GM12878 (cell line): ENCODE measurements at regions not wholly inside any gene's neighbourhood (a gene's known extent, or its start where the extent isn't known, plus 50 kb on each side); places are given as distances from the start of the nearest gene placed in this dataset.

Source experiments
- ATAC-seq: fragments of 200-7000 bp; cut with Tn5 transposase; 3 replicates; pipeline ENCODE4 v1.9.1; 2020; ENCODE audit warnings: mild to moderate bottlenecking, moderate library complexity
- BruUV-seq: library from RNA; stranded (reverse); fragments of 400-500 nt; replicated peaks from 2 replicates; lab custom pipeline; 2021; lab: Mats Ljungman, UMichigan
- CTCF ChIA-PET: fragments of 300-600 bp; sonication (Branson Sonifier 250); formaldehyde crosslinking; extraction: SDS; loops from one replicate; lab custom pipeline; 2021; ENCODE audit warnings: inconsistent platforms; lab: Yijun Ruan, JAX
- POLR2A ChIA-PET: fragments of 350-600 bp; formaldehyde crosslinking; extraction: SDS; loops from one replicate; lab custom pipeline; 2021; ENCODE audit warnings: inconsistent platforms; lab: Charles Lee
- RAD21 ChIA-PET: fragments of 300-600 bp; sonication (Branson Sonifier 250); formaldehyde crosslinking; loops from one replicate; lab custom pipeline; 2023; ENCODE audit warnings: antibody characterized with exemption; ENCODE audit not compliant: unreplicated experiment; lab: Charles Lee
- SMC1A ChIA-PET: fragments of 300-600 bp; sonication (Branson Sonifier 250); formaldehyde crosslinking; loops from one replicate; lab custom pipeline; 2023; ENCODE audit not compliant: unreplicated experiment, uncharacterized antibody; lab: Charles Lee
- DNase-seq: peaks from one replicate; pipeline ENCODE4 v3.0.0-alpha.2; 2011; ENCODE audit warnings: low read depth, low spot score
- FAIRE-seq: peaks from 3 replicates; lab custom pipeline; 2011; peaks lifted over from hg19 to GRCh38; lab: Jason Lieb, UNC
- H2AFZ ChIP-seq: 2 replicates; pipeline ENCODE4 v1.6.0; 2011; ENCODE audit warnings: low read depth, low read length, control low read depth; ENCODE audit not compliant: control insufficient read depth
- H3K27ac ChIP-seq: 2 replicates; pipeline ENCODE4 v1.5.1; 2011; ENCODE audit warnings: control low read depth; ENCODE audit not compliant: control insufficient read depth, insufficient read depth
- H3K27me3 ChIP-seq, 2 experiments: replicated peaks in 1 of 2; 2 replicates each; pipeline versions ENCODE4 v1.6.0 to v1.6.1; 2011; ENCODE audit warnings: low read length in 1 of 2; ENCODE audit not compliant: control insufficient read depth in 2 of 2, insufficient read depth in 2 of 2
- H3K36me3 ChIP-seq, 2 experiments: 2 replicates each; pipeline ENCODE4 v1.5.1; 2011; ENCODE audit warnings: low read length in 1 of 2; ENCODE audit not compliant: control insufficient read depth in 2 of 2, insufficient read depth in 2 of 2
- H3K4me1 ChIP-seq: 2 replicates; pipeline ENCODE4 v1.6.1; 2011; ENCODE audit warnings: mild to moderate bottlenecking, low read length, moderate library complexity, mixed read lengths; ENCODE audit not compliant: control insufficient read depth, insufficient read depth
- H3K4me2 ChIP-seq: 2 replicates; pipeline ENCODE4 v1.6.0; 2011; ENCODE audit warnings: control low read depth; ENCODE audit not compliant: control insufficient read depth, insufficient read depth
- H3K4me3 ChIP-seq: fragments of 200-600 bp; sonication (generic); 2 replicates; pipeline ENCODE4 v1.5.1; 2016
- H3K79me2 ChIP-seq: 2 replicates; pipeline ENCODE4 v1.6.0; 2011; ENCODE audit warnings: low read length; ENCODE audit not compliant: control insufficient read depth, insufficient read depth
- H3K9ac ChIP-seq: 2 replicates; pipeline ENCODE4 v1.8.0; 2011; ENCODE audit warnings: low read length, control low read depth, mixed read lengths; ENCODE audit not compliant: control insufficient read depth, insufficient read depth
- H3K9me3 ChIP-seq: replicated peaks from 3 replicates; pipeline ENCODE4 v1.5.1; 2011; ENCODE audit warnings: mild to moderate bottlenecking, low read length; ENCODE audit not compliant: control insufficient read depth, insufficient read depth
- H4K20me1 ChIP-seq: 2 replicates; pipeline ENCODE4 v1.6.0; 2011; ENCODE audit not compliant: control insufficient read depth, insufficient read depth
- CBX5 ChIP-seq: sonication (generic); IDR thresholded peaks from 2 replicates; pipeline ENCODE4 v1.6.1; 2016; ENCODE audit warnings: low read depth, moderate library complexity, mild to moderate bottlenecking, inconsistent platforms
- E4F1 ChIP-seq: fragments of 450-650 bp; IDR thresholded peaks from 2 replicates; pipeline ENCODE4 v1.6.1; 2018; ENCODE audit warnings: borderline replicate concordance, mild to moderate bottlenecking; ENCODE audit not compliant: partially characterized antibody
- KAT2A ChIP-seq: conservative IDR thresholded peaks from 2 replicates; pipeline ENCODE4 v1.6.1; 2011; ENCODE audit warnings: low read depth, low read length; ENCODE audit not compliant: control insufficient read depth
- NFIC ChIP-seq: IDR thresholded peaks from 2 replicates; pipeline ENCODE4 v1.6.1; 2012; ENCODE audit warnings: low read depth, mild to moderate bottlenecking, inconsistent platforms, low read length, moderate library complexity
- POU2F2 ChIP-seq: IDR thresholded peaks from 3 replicates; pipeline ENCODE4 v1.6.1; 2011; ENCODE audit warnings: low read depth, mild to moderate bottlenecking, low read length, borderline replicate concordance
- WGBS: methylation state at CpG from one replicate; pipeline ENCODE4 v1.1.6; 2016; ENCODE audit warnings: low lambda C conversion rate; ENCODE audit not compliant: insufficient replicate concordance, insufficient coverage; ENCODE audit errors: missing lambda C conversion rate; 5-methylcytosine and 5-hydroxymethylcytosine counted together
- in situ Hi-C: fragments of 300-500 bp; cut with MboI; formaldehyde crosslinking; loops from 9 replicates; pipeline ENCODE4 v1.14.3; 2018; ENCODE audit warnings: mixed read lengths
- intact Hi-C: fragments of 100-400 bp; cut with micrococcal nuclease; formaldehyde crosslinking; loops from one replicate; pipeline ENCODE4 v1.14.2; 2022; ENCODE audit not compliant: unreplicated experiment

GRCh38 chr20:21981597-21982344, 276.3 kb downstream of the PAX1 start (continued):
- no peak for TF ChIP-seq E4F1

- H3K9ac ChIP-seq, result no peak overlapping the region
- no peak for FAIRE-seq
- in situ Hi-C loops, result loop anchor here (5.0 kb wide), 1 partner anchor 49 kb away; no protein-coding TSS in a partner anchor
- H3K36me3 ChIP-seq, result no peaks in the 10 kb centered on the region
- RAD21 ChIA-PET, result no interaction called here
- H4K20me1 ChIP-seq, result no peaks in the 10 kb centered on the region
- BruUV-seq, result no TSS peak
- H3K9me3 ChIP-seq, result no peaks in the 10 kb centered on the region
- SMC1A ChIA-PET, result no interaction called here
- CTCF ChIA-PET, result no interaction called here
- TF ChIP-seq NFIC (no peak), POU2F2 (no peak), CBX5 (no peak), KAT2A (no peak)
- TF ChIP-seq, all 136 proteins: peak for 0
- no peaks in the 10 kb centered on the region for H3K4me1 ChIP-seq
- POLR2A ChIA-PET, result no interaction called here
- no peak overlapping the region for H3K4me3 ChIP-seq
- no peak overlapping the region for H3K4me2 ChIP-seq
- no peak overlapping the region for H2AFZ ChIP-seq
- 53% methylated on average over 3 of the region's 3 CpGs for WGBS
- no peaks in the 10 kb centered on the region for H3K27me3 ChIP-seq
- DNase-seq, result no peak
- intact Hi-C loops, result no loop called here
- no peaks in the 10 kb centered on the region for H3K79me2 ChIP-seq
- H3K27ac ChIP-seq, result no peak overlapping the region
- ATAC-seq, result no peak
Observed at GRCh38 chr20:21981179-21981578, 275.7 kb downstream of the PAX1 start.
